ENCODE measurements at regions not wholly inside any gene's neighbourhood (a gene's known extent, or its start where the extent isn't known, plus 50 kb on each side); places are given as distances from the start of the nearest gene placed in this dataset.

DNA sequence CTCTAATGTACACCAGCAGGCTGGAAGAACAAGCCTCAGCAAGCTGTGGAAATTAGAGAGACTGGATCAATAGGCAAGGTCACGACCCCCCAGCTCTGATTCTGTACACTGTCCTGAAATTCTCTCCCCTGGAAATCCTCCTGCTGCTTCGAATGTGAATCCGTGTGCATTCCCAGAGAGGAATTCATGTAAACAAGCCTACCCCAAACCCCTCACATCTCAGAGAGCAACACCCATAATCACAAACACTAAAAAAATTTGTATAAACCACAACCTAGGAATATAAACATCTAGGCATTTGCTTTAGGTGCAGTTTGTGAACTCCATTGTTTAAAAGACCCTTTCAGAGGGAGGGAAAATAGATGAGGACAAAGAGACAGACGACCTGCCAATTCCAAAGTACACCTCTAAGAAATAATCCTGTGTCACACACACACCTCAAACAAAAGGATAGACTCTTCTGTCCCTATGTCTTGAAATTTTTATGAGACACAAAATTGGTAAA is 325.2 kb downstream of the WDR72 start:
- TF ChIP-seq CTCF (IDR thresholded peaks at IDR 0.05; ENCODE audit: low read length) (no peak), EZH2 (IDR thresholded peaks at IDR 0.05; ENCODE audit: borderline replicate concordance, low read length) (no peak)

Measured in OCI-LY1 (cell line).